ENCODE measurements at regions not wholly inside any gene's neighbourhood (a gene's known extent, or its start where the extent isn't known, plus 50 kb on each side); places are given as distances from the start of the nearest gene placed in this dataset.

GRCh38 chrX:39650768-39651347 is 446.9 kb downstream of the BCOR start:
- no peaks in the 10 kb centered on the region for H3K4me1 ChIP-seq
- H3K9me3 ChIP-seq: no peaks in the 10 kb centered on the region
- ATAC-seq (no peak), DNase-seq (no peak)
- no peaks in the 10 kb centered on the region for H3K36me3 ChIP-seq (replicated peaks in 1 of 2; ENCODE audit: insufficient read depth in 1 of 2, low read depth in 2 of 2)
- 68 to 70% methylated on average over 8 to 11 of the region's 12 CpGs for WGBS, 2 donors
- intact Hi-C loops (cut with DNase I): no loop called here
- H3K27ac ChIP-seq: no peak overlapping the region
- TF ChIP-seq CTCF (IDR thresholded peaks at IDR 0.05) (no peak), POLR2A (IDR thresholded peaks at IDR 0.05) (no peak)
- H3K27me3 ChIP-seq: no peaks in the 10 kb centered on the region
- H3K4me3 ChIP-seq: no peak overlapping the region

- Histone ChIP-seq H3K27me3 (no peaks in the 10 kb centered on the region), H3K36me3 (replicated peaks in 1 of 2; ENCODE audit: insufficient read depth in 1 of 2, low read depth in 2 of 2) (no peaks in the 10 kb centered on the region), H3K9me3 (no peaks in the 10 kb centered on the region), H3K4me3 (no peak overlapping the region), H3K27ac (no peak overlapping the region), H3K4me1 (no peaks in the 10 kb centered on the region)
- WGBS, 2 donors: 54% methylated on average over 5 of the region's 5 CpGs; no CpG with 5 or more reads in 1 of the 2 donors
- intact Hi-C loops (cut with DNase I): no loop called here
- peak in 4 of 7 experiments; percentile 21 to 27 (median 22) for TF ChIP-seq CTCF (IDR thresholded peaks at IDR 0.05)
- no peak for TF ChIP-seq POLR2A (IDR thresholded peaks at IDR 0.05)
- ATAC-seq: no peak
- DNase-seq: peak in 1 of 4 donors; percentile 20
Observed at GRCh38 chrX:39652336-39652735, 445.4 kb downstream of the BCOR start.

- TF ChIP-seq CTCF (IDR thresholded peaks at IDR 0.05) (no peak), POLR2A (IDR thresholded peaks at IDR 0.05) (no peak)
- DNase-seq: no peak
- intact Hi-C loops (cut with DNase I): no loop called here
- Histone ChIP-seq H3K27me3 (no peaks in the 10 kb centered on the region), H3K4me1 (no peaks in the 10 kb centered on the region), H3K27ac (no peak overlapping the region), H3K9me3 (no peaks in the 10 kb centered on the region), H3K4me3 (no peak overlapping the region), H3K36me3 (replicated peaks in 1 of 2; ENCODE audit: insufficient read depth in 1 of 2, low read depth in 2 of 2) (no peaks in the 10 kb centered on the region)
- WGBS, 2 donors: 13 to 19% methylated on average over 10 of the region's 10 CpGs
- ATAC-seq: no peak
Observed at GRCh38 chrX:39653691-39654090, 444.1 kb downstream of the BCOR start.

GRCh38 chrX:39654183-39654925 is 443.4 kb downstream of the BCOR start:
- ATAC-seq (no peak), DNase-seq (no peak)
- WGBS, 2 donors: 62 to 70% methylated on average over 12 to 15 of the region's 16 CpGs
- H3K4me1 ChIP-seq: no peaks in the 10 kb centered on the region
- TF ChIP-seq POLR2A (IDR thresholded peaks at IDR 0.05) (no peak), CTCF (IDR thresholded peaks at IDR 0.05) (no peak)
- H3K27me3 ChIP-seq: no peaks in the 10 kb centered on the region
- no peaks in the 10 kb centered on the region for H3K9me3 ChIP-seq
- no peaks in the 10 kb centered on the region for H3K36me3 ChIP-seq (replicated peaks in 1 of 2; ENCODE audit: insufficient read depth in 1 of 2, low read depth in 2 of 2)
- H3K27ac ChIP-seq: no peak overlapping the region
- no peak overlapping the region for H3K4me3 ChIP-seq
- intact Hi-C loops (cut with DNase I): no loop called here

GRCh38 chrX:39654952-39655351 is 442.8 kb downstream of the BCOR start:
- no peak overlapping the region for H3K27ac ChIP-seq
- H3K27me3 ChIP-seq: no peaks in the 10 kb centered on the region
- H3K9me3 ChIP-seq: no peaks in the 10 kb centered on the region
- TF ChIP-seq CTCF (IDR thresholded peaks at IDR 0.05): no peak
- no peak for TF ChIP-seq POLR2A (IDR thresholded peaks at IDR 0.05)
- no peak overlapping the region for H3K4me3 ChIP-seq
- DNase-seq: no peak
- H3K4me1 ChIP-seq: no peaks in the 10 kb centered on the region
- intact Hi-C loops (cut with DNase I): no loop called here
- no peak for ATAC-seq
- 53 to 70% methylated on average over 2 to 3 of the region's 3 CpGs for WGBS, 2 donors
- H3K36me3 ChIP-seq (replicated peaks in 1 of 2; ENCODE audit: insufficient read depth in 1 of 2, low read depth in 2 of 2): no peaks in the 10 kb centered on the region

Data from body of pancreas (tissue), 4 donors.